Keratinocyte (primary cell): ENCODE measurements at regions not wholly inside any gene's neighbourhood (a gene's known extent, or its start where the extent isn't known, plus 50 kb on each side); places are given as distances from the start of the nearest gene placed in this dataset.

Experiments used
- EZH2 ChIP-seq: IDR thresholded peaks from one replicate; pipeline ENCODE4 v1.6.1; 2012; ENCODE audit warnings: inconsistent platforms, mild to moderate bottlenecking, low read length, moderate library complexity
- TF ChIP-seq, protein P1 (sequence below), 3 experiments: IDR thresholded peaks in 1 of 3; conservative IDR thresholded peaks in 1 of 3; optimal IDR thresholded peaks in 1 of 3; 2 replicates in 2 of 3; 3 replicates in 1 of 3; pipeline versions ENCODE3 to v1.5.1; 2011; ENCODE audit warnings: low read length in 3 of 3, mild to moderate bottlenecking in 3 of 3, moderate library complexity in 2 of 3, control low read depth in 1 of 3, inconsistent platforms in 1 of 3; ENCODE audit not compliant: insufficient read depth in 2 of 3; ENCODE audit errors: extremely low read depth in 1 of 3

DNA sequence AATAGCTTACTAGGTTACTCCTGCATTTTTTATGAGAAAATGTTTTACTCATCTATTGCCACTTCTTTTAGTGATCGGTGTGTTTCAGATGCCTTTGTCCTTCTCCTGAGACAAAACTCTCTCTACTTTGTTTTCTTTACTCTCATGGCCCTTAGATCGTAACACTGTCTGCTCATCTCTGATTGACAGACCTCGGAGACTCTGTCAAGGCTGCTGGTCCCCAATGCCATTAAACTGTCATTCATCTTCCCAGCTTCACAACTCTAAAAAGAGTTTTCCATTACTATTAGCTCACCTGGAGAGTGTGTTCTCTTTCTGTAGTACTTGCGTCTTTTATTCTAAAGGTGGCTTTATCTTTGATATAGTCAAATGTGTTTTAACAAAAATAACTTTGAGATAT is 765.2 kb downstream of the SLITRK1 start:
- TF ChIP-seq, protein P1, sequence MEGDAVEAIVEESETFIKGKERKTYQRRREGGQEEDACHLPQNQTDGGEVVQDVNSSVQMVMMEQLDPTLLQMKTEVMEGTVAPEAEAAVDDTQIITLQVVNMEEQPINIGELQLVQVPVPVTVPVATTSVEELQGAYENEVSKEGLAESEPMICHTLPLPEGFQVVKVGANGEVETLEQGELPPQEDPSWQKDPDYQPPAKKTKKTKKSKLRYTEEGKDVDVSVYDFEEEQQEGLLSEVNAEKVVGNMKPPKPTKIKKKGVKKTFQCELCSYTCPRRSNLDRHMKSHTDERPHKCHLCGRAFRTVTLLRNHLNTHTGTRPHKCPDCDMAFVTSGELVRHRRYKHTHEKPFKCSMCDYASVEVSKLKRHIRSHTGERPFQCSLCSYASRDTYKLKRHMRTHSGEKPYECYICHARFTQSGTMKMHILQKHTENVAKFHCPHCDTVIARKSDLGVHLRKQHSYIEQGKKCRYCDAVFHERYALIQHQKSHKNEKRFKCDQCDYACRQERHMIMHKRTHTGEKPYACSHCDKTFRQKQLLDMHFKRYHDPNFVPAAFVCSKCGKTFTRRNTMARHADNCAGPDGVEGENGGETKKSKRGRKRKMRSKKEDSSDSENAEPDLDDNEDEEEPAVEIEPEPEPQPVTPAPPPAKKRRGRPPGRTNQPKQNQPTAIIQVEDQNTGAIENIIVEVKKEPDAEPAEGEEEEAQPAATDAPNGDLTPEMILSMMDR (optimal IDR thresholded peaks at IDR 0.05 in 1 of 3, IDR thresholded peaks at IDR 0.05 in 1 of 3, conservative IDR thresholded peaks at IDR 0.05 in 1 of 3; ENCODE audit: extremely low read depth in 1 of 3, insufficient read depth in 2 of 3, low read length in 3 of 3), result no peak
- no peak for TF ChIP-seq EZH2
